Prostate gland (tissue), 2 donors: ENCODE measurements at regions not wholly inside any gene's neighbourhood (a gene's known extent, or its start where the extent isn't known, plus 50 kb on each side); places are given as distances from the start of the nearest gene placed in this dataset.

Source experiments
- POLR2A ChIP-seq: fragments of 450-650 bp; IDR thresholded peaks from one replicate; pipeline ENCODE4 v1.6.1; 2016; ENCODE audit warnings: antibody characterized with exemption, mild to moderate bottlenecking
- TF ChIP-seq, protein P1 (sequence below), 4 experiments: fragments of 200-600 bp in 2 of 4; fragments of 450-650 bp in 2 of 4; sonication (generic) in 2 of 4; IDR thresholded peaks; 1 replicate in 3 of 4; 2 replicates in 1 of 4; pipeline ENCODE4 v1.5.1; 2016 to 2019; ENCODE audit warnings: antibody characterized with exemption in 4 of 4, mild to moderate bottlenecking in 2 of 4, moderate library complexity in 2 of 4

DNA sequence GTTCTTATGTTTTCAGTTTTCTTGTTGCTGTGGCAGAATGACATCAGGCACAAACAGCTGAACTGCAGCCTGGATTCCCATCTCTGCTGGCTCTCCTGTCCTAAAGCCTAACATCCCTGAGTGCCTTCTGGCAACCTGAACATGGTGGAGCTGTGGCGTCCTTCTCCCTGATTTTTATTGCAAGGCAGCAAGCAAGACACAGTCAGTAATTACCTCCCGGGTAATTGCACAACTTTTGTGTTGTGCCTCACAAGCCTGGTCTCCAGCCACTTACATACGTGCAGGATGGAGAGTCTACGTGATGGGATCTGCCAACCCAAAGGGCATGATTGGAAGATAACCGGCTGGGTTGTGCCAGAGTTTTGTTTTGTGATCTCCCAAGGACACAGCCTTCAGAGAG lies 116.1 kb upstream of the PARD3 start:
- TF ChIP-seq, protein P1, sequence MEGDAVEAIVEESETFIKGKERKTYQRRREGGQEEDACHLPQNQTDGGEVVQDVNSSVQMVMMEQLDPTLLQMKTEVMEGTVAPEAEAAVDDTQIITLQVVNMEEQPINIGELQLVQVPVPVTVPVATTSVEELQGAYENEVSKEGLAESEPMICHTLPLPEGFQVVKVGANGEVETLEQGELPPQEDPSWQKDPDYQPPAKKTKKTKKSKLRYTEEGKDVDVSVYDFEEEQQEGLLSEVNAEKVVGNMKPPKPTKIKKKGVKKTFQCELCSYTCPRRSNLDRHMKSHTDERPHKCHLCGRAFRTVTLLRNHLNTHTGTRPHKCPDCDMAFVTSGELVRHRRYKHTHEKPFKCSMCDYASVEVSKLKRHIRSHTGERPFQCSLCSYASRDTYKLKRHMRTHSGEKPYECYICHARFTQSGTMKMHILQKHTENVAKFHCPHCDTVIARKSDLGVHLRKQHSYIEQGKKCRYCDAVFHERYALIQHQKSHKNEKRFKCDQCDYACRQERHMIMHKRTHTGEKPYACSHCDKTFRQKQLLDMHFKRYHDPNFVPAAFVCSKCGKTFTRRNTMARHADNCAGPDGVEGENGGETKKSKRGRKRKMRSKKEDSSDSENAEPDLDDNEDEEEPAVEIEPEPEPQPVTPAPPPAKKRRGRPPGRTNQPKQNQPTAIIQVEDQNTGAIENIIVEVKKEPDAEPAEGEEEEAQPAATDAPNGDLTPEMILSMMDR (IDR thresholded peaks at IDR 0.05): no peak
- no peak for TF ChIP-seq POLR2A
